Endothelial cell of umbilical vein (primary cell): ENCODE measurements at regions not wholly inside any gene's neighbourhood (a gene's known extent, or its start where the extent isn't known, plus 50 kb on each side); places are given as distances from the start of the nearest gene placed in this dataset.
"Not testable (repeated sequence)": the region's sequence is repeated elsewhere in the genome, so short reads cannot be mapped to it uniquely, and the experiment has no call there.

Experiments used
- BruUV-seq: library from RNA; stranded (reverse); fragments of 400-500 nt; replicated peaks from 2 replicates; lab custom pipeline; 2021; lab: Mats Ljungman, UMichigan
- CTCF ChIA-PET: fragments of 300-600, 350-600 bp; sonication (Branson Sonifier 250); formaldehyde crosslinking; loops from one replicate; lab custom pipeline; 2021; ENCODE audit warnings: antibody characterized with exemption, inconsistent platforms; lab: Charles Lee
- POLR2A ChIA-PET: fragments of 300-600, 350-600 bp; sonication (Branson Sonifier 250); formaldehyde crosslinking; loops from one replicate; lab custom pipeline; 2021; ENCODE audit warnings: antibody characterized with exemption, inconsistent platforms; lab: Charles Lee
- DNase-seq: peaks from one replicate; pipeline ENCODE4 v3.0.0-alpha.2; 2011; ENCODE audit warnings: low read depth, low spot score
- FAIRE-seq: peaks from 2 replicates; lab custom pipeline; 2011; peaks lifted over from hg19 to GRCh38; lab: Jason Lieb, UNC
- H2AFZ ChIP-seq: 2 replicates; pipeline ENCODE4 v1.6.0; 2012; ENCODE audit warnings: low read depth, low read length, control low read depth, inconsistent platforms
- H3K27ac ChIP-seq: 2 replicates; pipeline ENCODE4 v1.5.1; 2011; ENCODE audit warnings: low read depth, mild to moderate bottlenecking, control low read depth, low read length, moderate library complexity; ENCODE audit not compliant: insufficient read depth
- H3K27me3 ChIP-seq, 2 experiments: 2 replicates each; pipeline versions ENCODE4 v1.6.0 to v1.6.1; 2011; ENCODE audit warnings: low read length in 2 of 2, mixed read lengths in 1 of 2; ENCODE audit not compliant: control insufficient read depth in 2 of 2, insufficient read depth in 2 of 2
- H3K36me3 ChIP-seq, 2 experiments: 2 replicates in 1 of 2; 3 replicates in 1 of 2; pipeline ENCODE4 v1.5.1; 2011; ENCODE audit warnings: low read length in 2 of 2, mild to moderate bottlenecking in 1 of 2, moderate library complexity in 1 of 2; ENCODE audit not compliant: control insufficient read depth in 2 of 2, insufficient read depth in 2 of 2; ENCODE audit errors: extremely low read depth in 1 of 2
- H3K4me1 ChIP-seq: 3 replicates; pipeline ENCODE4 v1.5.1; 2011; ENCODE audit warnings: mild to moderate bottlenecking, low read length; ENCODE audit not compliant: control insufficient read depth, insufficient read depth; ENCODE audit errors: extremely low read depth
- H3K4me2 ChIP-seq: 2 replicates; pipeline ENCODE4 v1.6.1; 2011; ENCODE audit warnings: low read length, control low read depth, mixed read lengths; ENCODE audit not compliant: insufficient read depth
- H3K4me3 ChIP-seq, 3 experiments: fragments of 200-600 bp in 1 of 3; sonication (generic), shearing (Covaris generic) in 1 of 3; replicated peaks in 1 of 3; 2 replicates each; pipeline ENCODE4 v1.5.1; 2011 to 2016; ENCODE audit warnings: control low read depth in 3 of 3, low read length in 3 of 3, mild to moderate bottlenecking in 2 of 3, inconsistent platforms in 1 of 3, low read depth in 1 of 3, moderate library complexity in 1 of 3; ENCODE audit not compliant: insufficient read depth in 1 of 3
- H3K79me2 ChIP-seq: 2 replicates; pipeline ENCODE4 v1.6.0; 2012; ENCODE audit warnings: low read length, inconsistent platforms; ENCODE audit not compliant: control insufficient read depth, insufficient read depth
- H3K9ac ChIP-seq: replicated peaks from 2 replicates; pipeline ENCODE3; 2011; ENCODE audit warnings: low read length, control low read depth; ENCODE audit not compliant: insufficient read depth; ENCODE audit errors: extremely low read depth
- H3K9me1 ChIP-seq: replicated peaks from 3 replicates; pipeline ENCODE4 v1.6.0; 2011; ENCODE audit warnings: mild to moderate bottlenecking, low read length; ENCODE audit not compliant: control insufficient read depth, insufficient read depth; ENCODE audit errors: extremely low read depth
- H3K9me3 ChIP-seq: replicated peaks from 2 replicates; pipeline ENCODE4 v1.5.1; 2012; ENCODE audit warnings: low read length, inconsistent platforms; ENCODE audit not compliant: control insufficient read depth, insufficient read depth
- H4K20me1 ChIP-seq: replicated peaks from 2 replicates; pipeline ENCODE3; 2011; ENCODE audit warnings: mild to moderate bottlenecking, low read length; ENCODE audit not compliant: control insufficient read depth, insufficient read depth; ENCODE audit errors: extremely low read depth
- dilution Hi-C: fragments of 300-500 bp; cut with MboI; formaldehyde crosslinking; loops from one replicate; pipeline ENCODE4 v1.15.0; 2019; ENCODE audit warnings: low sequenced_read_pairs; ENCODE audit not compliant: extremely low pct_ligation_motif_present
- intact Hi-C: fragments of 100-400 bp; cut with micrococcal nuclease; formaldehyde crosslinking; loops from one replicate; pipeline ENCODE4 v1.10.0; 2022

- H3K4me2 ChIP-seq, CTCF ChIA-PET, H3K9me3 ChIP-seq, H3K36me3 ChIP-seq, H4K20me1 ChIP-seq, H3K27me3 ChIP-seq, H3K9me1 ChIP-seq, H3K9ac ChIP-seq, H3K27ac ChIP-seq, POLR2A ChIA-PET, H2AFZ ChIP-seq, dilution Hi-C loops, FAIRE-seq, H3K4me1 ChIP-seq, H3K79me2 ChIP-seq, H3K4me3 ChIP-seq, DNase-seq, BruUV-seq, intact Hi-C loops: not testable (repeated sequence)
Measured at GRCh38 chrY:6426701-6427100, 180.7 kb downstream of the TSPY2 start.

GRCh38 chrY:6445529-6445928 lies 199.5 kb downstream of the TSPY2 start:
- H3K4me3 ChIP-seq, DNase-seq, H3K9ac ChIP-seq, intact Hi-C loops, CTCF ChIA-PET, H3K27ac ChIP-seq, POLR2A ChIA-PET, H3K27me3 ChIP-seq, H4K20me1 ChIP-seq, H3K4me2 ChIP-seq, H3K9me1 ChIP-seq, H3K36me3 ChIP-seq, BruUV-seq, H3K9me3 ChIP-seq, H3K4me1 ChIP-seq, dilution Hi-C loops, FAIRE-seq, H2AFZ ChIP-seq, H3K79me2 ChIP-seq: not testable (repeated sequence)

DNA sequence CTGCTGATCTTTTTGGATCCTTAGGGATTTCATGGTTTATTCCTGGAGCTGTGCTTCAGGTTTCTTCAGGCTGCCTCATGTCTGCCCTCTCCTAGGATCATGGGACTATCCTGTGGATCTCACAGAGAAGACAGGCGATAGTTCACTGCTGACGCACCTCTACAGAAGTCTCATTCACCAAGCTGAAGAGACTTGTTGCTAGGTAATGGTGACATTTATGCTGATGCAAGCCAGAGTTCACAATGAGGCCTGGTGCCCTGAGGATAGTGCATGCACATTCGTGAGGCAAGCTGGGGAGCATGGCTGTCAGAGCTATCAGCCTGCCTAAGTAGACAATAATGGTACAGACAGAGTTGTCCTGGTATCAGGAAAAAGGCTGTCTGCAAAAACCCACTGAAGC lies 201.4 kb downstream of the TSPY2 start:
- FAIRE-seq, H3K9ac ChIP-seq, H3K4me1 ChIP-seq, H3K79me2 ChIP-seq, intact Hi-C loops, H3K27me3 ChIP-seq, H3K36me3 ChIP-seq, H3K27ac ChIP-seq, CTCF ChIA-PET, DNase-seq, POLR2A ChIA-PET, H3K9me1 ChIP-seq, H3K4me3 ChIP-seq, dilution Hi-C loops, H3K9me3 ChIP-seq, BruUV-seq, H4K20me1 ChIP-seq, H2AFZ ChIP-seq, H3K4me2 ChIP-seq: not testable (repeated sequence)

DNA sequence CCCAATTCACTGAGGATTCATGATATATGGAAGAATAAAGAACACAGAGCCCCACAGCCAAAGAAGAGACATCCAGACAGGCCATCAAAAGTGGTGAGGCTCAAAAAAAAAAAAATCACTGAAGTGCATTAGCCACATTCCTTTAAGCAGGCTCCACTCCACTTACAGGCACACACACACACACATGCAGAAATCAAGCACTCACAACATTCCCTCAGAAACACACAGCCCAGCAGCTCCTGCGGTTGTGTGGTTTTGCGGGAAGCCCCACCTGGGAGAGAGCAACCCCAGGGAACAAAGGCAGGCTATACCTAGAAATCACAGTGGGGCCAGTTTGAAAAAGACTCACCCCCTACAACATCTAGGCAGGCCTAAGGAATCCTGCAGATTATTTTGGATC lies 222.3 kb downstream of the TSPY2 start:
- H3K4me3 ChIP-seq, H3K9me1 ChIP-seq, BruUV-seq, H3K4me1 ChIP-seq, intact Hi-C loops, FAIRE-seq, dilution Hi-C loops, CTCF ChIA-PET, H3K9ac ChIP-seq, H4K20me1 ChIP-seq, H3K36me3 ChIP-seq, H3K79me2 ChIP-seq, H3K4me2 ChIP-seq, H2AFZ ChIP-seq, H3K27me3 ChIP-seq, H3K9me3 ChIP-seq, H3K27ac ChIP-seq, DNase-seq, POLR2A ChIA-PET: not testable (repeated sequence)
